GM21447 (cell line): ENCODE measurements at regions not wholly inside any gene's neighbourhood (a gene's known extent, or its start where the extent isn't known, plus 50 kb on each side); places are given as distances from the start of the nearest gene placed in this dataset.

Experiments
- ATAC-seq: cut with Tn5 transposase; IDR thresholded peaks from one replicate; pipeline ENCODE4 v1.9.1; 2021; ENCODE audit not compliant: unreplicated experiment

DNA sequence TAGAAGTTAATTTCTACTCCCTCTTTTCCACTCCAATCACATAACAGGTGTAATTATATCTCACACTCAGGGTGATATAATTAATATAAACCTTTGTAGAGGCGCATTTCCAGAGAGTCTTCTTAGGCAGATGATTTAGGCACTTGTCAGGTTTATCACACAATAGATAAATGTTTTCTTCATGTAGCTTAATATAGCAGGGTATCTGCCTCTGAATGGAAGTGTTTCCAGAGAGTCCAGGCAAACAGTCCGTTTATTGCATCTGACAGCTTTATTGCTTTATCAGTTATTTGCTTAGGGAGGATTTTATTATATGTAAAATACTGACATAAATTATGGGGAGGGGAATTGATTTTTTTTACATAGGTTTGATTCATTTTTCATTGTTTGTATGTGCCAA lies 766.3 kb downstream of the SLC4A3 start:
- ATAC-seq, result no peak

DNA sequence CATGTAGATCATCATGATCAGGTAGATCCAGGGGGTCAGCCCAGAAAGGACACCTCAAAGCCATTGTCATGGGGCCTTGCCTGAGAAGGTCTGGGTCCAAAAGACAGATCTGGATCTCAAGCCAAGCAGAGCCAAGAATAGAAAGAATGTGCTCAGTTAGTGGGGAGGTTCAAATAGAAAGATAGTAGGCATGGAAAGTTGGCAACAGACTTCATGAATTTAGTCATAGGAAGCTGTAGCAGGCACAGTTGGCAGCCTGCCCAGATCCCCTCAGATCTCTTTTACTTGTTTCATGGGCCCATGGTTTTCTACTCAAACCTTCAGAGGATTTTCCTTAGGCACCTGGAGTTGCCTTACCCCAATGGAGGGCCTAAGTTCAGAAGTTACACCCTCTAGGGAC lies 767.0 kb downstream of the SLC4A3 start:
- no peak for ATAC-seq

DNA sequence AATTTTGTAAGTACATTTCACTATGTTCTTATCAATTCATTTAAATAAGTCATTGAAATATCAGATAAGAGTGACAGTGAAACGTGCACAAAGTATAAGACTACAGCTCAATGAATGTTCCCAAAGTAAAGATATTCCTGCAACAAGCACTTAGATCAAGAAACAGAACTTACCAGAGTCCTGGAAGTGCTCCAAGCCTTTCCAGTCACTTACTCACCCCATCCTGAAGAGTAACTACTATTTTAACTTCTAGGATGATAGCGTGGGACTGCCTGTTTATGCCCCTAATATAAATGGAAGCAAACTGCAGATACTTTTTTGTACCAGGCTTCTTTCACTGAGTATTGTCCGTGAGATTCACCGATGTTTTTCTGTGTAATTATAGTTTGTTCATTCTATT lies 768.9 kb downstream of the SLC4A3 start:
- no peak for ATAC-seq

DNA sequence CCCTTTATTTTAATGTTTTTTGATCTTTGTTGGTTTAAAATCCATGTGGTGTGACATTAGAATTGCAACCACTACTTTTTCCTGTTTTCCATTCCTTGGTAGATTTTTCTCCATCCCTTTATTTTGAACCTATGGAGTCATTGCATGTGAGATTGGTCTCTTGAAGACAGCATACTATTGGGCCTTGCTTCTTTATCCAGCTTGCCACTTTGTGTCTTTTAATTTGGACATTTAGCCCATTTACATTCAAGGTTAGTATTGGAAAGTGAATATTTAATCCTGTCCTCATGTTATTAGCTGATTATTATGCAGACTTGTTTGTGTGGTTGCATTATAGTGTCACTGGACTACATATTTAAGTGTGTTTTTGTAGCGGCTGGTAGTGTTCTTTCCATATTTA lies 782.9 kb downstream of the SLC4A3 start:
- ATAC-seq, result no peak

DNA sequence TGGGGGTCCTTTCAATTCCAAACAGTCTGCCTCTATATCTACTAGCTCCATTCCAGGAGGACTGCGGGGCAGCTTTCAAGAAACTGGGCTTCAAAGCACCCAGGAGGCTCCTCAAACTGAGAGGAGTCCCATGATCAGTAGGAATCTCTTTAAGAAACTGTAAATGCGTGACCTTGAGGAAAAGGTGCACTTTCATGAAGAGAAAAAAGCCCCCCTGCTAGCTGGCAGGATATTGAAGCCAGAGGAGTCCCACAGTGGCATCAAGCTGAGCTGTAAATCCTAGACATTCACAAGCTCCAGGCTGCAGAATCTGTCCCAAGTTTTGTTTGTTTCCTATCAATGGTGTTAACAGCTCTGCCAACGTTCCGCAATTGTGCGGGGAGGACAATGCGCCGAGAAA lies 790.1 kb downstream of the SLC4A3 start:
- no peak for ATAC-seq

DNA sequence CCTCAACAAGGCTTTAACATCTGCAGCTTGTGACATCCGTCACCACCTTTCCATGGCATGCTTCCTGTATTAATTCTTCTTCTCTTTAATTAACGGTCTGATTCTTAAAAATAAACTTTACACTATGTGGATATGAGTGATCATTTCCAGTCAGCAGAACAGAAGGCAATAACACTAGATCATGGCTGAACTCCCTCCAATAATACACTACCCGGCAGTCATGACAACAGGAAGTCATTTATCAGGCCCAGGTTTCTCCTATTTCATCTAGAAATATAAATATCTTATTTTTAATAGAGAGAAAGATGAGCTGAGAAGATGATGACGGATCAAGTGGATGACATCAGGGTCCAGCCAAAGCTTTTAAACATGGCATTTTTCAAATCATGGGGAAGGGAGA lies 792.2 kb downstream of the SLC4A3 start:
- no peak for ATAC-seq

DNA sequence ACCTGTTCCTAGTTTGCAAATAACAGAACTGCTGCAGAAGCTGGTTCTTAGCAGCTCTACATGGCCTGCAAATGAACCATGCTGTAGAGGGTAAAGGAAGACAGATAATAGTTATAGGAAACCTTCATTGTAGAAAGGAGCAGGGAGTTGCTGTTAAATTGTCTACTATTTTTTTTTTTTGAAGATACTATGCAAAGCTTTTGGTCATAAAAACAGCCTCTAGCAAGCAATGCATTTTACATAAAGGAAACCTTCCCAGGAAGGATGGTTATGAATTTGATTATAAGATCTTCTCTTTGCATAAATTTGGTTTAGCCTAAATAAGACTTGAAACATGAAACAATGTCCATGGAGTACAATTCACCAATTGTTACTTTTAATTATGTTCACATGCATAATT lies 793.4 kb downstream of the SLC4A3 start:
- no peak for ATAC-seq

DNA sequence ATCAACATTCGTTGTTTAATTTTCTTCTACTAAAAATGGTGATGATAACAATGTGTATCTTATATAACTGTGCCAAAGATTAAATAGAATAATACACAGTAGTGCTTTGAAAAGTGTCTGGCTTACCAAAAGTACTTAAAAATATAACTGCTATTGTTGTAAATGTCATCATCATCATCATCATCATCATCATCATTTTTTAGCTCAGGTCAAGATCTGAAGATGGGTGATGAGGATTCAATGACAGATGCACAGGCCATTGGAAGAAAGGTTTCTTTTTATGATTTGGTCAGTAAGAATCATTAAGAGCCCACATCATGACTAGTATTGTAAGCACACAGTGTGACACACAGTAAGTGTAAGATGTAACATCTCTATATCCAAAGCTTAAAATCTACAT lies 795.2 kb downstream of the SLC4A3 start:
- ATAC-seq, result no peak

DNA sequence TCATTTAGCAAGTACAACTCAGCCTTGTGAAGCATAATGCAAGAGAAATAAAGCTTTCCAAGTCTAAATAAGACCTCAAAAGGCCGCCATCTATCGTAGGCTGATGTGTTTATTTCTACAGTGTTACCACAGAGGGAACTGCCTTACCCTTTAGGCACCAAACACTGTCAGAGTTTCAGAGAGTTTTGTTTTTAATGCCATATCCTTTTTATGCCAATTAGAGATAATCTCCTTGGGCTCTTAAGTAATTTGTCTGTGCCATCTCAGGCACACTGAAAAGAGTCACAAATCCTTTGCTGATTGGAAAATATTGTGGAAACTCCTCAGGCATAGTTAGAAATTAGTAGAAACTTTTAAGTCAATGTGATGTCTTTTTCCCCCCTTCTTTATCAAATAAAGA lies 797.1 kb downstream of the SLC4A3 start:
- ATAC-seq, result no peak

DNA sequence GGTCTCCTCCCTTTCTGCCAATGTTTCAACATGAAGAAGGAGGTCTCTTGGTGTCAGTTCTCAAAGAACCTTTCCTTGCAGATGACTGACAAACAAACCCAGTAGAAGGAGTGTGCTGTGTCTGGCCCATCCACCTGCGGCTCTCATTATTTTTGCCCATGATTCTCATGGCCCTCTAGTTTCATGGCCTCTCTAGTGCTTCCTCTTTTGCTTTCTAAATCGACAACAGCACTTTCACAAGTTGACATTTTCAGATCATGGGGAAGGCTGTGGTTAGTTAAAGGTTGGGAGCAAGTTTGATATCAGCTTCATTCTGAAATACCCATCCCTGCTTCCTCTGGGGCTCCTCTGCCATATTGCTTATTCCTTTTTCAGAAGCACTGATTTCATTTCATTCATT lies 805.2 kb downstream of the SLC4A3 start:
- no peak for ATAC-seq

DNA sequence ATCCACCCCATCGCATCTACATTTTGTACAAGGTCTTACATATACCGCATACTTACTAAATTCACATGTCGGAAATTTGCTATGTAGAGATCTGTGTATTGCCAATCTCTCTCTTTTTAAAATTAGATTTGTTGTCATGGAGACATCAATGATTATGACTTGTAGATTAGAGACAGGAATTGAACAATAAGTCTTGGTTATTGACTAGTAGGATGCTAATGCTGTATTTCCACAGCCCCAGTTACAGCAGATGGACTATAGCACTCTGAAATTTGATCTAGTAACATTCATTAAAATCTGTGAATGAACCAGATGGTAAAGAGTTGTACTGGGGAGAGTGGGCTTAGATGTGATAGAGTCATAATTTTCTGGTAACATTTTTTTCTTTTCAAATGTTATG lies 805.7 kb downstream of the SLC4A3 start:
- no peak for ATAC-seq

DNA sequence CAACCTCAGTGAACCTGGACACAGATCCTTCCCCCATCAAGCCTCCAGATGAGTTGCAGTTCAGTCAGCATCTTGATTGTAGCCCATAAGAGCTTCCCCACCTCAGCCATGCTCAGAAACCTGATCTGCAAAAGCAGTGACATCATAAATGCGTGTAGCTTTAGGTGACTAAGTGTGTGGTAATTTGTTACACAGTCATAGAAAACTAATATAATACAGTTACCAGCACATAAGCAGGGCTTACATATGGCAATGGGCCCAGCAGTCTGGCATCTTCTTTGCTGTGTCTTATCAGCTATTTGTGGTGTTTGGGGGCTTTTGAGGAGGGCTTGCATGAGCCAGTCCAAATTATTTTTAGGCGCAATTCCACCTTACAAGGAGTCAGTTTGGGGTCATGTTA lies 807.0 kb downstream of the SLC4A3 start:
- ATAC-seq, result no peak

DNA sequence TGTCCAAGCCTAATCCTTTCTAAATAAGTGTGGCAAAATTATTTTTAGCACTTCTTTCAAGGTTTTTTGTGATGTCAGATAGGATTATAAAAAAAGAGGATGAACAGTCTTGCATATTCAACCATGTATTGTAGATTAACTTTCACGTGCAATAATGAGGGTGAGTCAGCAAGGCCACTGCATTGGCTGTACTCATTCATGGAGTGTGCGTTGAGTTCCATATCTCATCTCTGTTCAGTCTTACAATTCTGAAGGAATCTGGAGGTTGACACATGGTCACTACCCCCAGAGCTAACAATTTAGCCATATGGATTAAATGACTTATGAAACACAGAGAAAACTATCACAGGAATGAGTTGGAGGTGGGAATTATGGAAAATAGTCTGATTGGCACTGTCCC lies 810.5 kb downstream of the SLC4A3 start:
- no peak for ATAC-seq

DNA sequence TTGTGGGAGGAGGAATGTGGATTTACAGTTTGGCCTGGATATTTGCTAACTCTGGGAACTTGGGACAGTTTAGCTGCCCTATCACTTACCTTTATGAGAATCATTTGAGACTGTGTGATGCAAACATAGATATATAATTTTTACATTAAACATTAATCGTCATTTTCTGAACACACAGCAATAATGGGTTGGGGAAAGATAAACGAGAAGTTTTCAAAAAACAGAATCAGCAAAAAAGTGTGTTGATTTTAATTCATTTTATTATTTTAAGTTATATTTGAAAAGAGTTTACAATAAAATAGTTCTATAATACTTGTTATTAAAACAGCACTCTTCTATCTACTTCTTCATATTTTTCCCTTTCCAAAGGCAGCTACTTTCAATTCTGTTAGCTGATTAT lies 813.3 kb downstream of the SLC4A3 start:
- ATAC-seq, result no peak

DNA sequence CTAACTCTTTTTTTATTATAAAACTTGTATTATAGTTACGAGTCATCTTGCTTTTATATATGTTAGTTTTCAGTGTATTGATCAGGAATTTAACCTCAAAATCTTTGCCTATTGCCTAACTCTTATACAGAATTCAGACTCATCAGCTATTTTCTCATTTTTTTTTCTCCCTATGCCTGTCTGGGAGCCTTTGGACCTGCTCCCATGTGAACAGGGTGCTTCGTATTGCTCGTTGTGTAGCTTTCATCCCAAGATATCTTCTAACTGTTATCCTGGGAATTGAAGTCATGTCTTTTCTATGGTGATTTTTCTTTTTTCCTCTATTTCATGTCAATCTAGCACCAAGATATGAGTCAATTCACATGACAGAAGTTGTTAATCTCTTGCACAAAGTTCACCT lies 814.0 kb downstream of the SLC4A3 start:
- no peak for ATAC-seq

DNA sequence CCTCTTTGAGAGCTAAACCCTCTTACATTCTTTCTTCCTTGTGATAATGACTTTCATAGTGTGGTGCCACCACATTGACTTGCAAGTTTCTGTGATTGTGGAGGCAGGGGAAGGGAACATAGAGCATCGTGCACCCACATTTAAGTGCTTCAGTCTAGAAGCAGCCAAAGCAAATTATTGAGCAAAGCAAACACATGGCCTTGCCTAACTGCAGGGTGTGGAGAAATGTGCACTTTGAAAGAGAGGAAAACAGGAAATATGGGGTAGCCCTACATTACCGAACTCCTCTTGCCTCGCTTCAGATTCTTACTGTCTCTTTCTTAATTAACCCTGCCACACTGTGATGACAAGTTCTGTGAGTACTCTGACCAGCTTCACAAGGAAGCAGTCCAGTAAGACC lies 814.6 kb downstream of the SLC4A3 start:
- ATAC-seq, result no peak

DNA sequence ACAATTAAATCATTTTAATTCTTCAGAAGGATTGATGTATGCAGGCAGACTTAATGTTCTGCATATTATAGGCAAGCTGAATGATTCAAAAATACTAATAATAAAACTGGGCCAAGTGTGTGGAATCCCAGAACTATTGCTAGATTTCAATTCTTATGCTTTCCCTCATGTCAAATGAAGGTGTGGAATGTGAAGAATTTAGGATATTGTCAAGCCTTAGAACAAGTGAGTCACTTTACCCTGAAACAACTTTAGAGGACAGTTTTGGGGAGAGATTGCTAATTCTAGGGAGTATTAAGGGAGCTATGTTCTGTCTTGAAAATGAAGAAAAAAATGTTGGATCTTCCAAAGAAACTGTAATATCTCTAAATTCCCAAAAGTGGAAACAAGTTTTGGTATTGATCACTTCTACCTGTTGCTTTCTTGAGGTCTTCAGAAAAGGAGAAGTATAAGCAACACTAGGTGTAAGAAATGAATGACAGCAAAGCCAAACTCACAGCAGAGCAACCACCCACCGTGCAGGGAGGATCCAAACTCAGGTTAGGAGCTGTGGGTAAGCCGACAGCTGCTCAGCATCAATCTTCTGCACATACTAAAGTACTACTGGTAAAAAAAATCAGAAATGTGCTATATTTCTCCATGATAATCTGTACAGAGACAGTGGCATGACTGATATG lies 818.1 kb downstream of the SLC4A3 start:
- no peak for ATAC-seq

DNA sequence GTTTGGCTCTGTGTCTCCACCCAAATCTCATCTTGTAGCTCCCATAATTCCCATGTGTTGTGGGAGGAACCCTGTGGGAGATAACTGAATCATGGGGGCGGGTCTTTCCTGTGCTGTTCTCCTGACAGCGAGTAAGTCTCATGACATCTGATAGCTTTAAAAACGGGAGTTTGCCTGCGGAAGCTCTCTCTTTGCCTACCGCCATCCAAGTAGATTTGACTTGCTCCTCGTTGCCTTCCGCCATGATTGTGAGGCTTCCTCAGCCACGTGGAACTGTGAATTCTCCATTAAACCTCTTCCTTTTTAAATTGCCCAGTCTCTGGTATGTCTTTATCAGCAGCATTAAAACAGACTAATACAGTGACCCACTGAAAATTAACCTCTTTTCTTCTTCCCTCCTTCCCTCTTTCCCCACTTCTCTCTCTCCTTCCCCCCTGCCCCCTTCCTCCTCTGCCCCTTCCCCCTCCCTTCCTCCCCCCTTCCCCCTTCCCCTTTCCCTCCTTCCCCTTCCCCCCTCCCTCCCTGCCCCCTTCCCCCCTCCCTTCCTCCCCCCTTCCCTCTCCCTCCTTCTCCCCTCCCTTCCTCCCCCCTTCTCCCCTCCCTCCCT lies 818.8 kb downstream of the SLC4A3 start:
- no peak for ATAC-seq

DNA sequence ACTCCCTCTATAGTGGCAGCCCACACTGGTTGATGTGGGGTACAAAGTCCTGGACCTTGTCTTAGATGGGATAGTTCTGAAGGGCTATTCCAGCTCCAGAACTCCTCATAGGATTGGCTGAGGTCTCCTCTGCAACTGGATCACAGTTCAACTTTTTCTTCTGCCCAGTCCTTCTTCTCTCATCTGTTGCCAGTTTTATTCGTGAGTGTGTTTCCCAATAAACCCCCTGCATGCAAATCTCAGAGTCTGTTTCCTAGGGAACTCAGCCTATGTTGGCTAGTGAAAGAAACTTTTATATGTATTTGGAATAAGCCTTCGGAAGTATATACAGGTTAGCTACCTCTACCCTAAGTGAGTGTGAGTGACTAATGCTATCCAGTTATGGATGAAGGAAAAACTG lies 823.4 kb downstream of the SLC4A3 start:
- ATAC-seq, result no peak

DNA sequence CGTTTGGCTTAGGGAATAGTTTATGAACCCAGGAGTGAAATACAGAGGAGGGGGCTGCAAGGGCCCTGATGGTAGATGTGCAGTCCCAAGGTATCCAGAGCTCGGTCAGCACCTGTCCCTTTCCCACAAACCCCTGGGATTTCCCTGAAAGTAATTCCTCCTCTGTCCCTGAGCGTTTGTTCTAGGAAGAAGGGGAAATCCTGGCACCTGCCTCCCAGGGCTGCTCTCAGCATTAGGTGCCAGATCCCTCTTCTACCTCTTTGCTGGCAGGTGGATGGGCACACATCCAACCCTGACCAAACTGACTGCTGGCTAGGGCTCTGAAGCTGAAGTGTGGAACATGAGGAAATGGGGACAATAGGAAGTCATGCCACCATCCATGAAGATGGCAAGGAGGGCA lies 824.0 kb downstream of the SLC4A3 start:
- ATAC-seq, result no peak

DNA sequence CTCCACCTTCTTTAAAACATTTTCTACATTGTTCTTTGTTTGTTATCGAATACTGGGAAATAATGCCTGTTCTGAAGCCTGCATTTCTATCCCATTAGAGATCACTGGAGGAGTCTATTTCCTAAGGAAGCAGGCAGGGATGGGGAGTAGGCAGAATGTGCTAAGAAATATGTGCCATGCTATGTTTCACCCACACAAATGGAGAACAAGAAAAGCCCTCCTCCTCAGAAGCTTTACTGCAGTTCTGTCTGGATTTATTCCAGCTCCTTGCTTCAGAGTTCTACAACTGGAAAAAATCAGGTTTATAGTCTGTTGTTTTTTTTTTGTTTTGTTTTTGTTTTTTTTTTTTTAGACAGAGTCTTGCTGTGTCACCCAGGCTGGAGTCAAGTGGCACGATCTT lies 825.1 kb downstream of the SLC4A3 start:
- no peak for ATAC-seq

DNA sequence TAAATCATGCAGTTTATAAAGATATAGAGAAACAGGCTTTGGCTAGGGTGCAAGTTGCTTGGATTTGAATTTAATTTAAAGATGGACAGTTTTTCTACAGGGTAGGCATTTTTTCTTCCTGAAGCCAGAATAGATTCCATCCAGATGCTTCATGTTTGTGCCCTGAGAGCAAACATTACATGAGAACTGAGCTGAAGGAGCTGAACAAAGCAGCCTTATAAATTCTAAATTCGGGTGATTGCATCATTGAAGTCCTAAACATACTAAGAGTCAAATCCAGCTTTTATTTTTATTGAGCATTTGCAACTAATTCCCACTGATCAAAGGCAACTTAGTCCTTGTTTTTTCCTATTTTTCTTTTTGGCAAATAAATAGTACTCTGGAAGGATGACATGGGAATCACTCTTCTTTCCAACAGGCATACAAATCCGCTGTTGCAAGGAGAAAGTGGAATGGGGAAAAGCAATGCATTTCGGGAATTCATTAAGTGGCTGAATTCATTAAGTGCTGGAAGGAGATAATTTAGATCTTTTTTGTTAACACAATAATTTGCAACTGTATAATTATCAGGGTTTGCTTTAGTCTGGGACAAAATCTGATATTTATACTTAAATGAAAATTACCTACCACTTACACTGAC lies 828.0 kb downstream of the SLC4A3 start:
- ATAC-seq, result no peak

DNA sequence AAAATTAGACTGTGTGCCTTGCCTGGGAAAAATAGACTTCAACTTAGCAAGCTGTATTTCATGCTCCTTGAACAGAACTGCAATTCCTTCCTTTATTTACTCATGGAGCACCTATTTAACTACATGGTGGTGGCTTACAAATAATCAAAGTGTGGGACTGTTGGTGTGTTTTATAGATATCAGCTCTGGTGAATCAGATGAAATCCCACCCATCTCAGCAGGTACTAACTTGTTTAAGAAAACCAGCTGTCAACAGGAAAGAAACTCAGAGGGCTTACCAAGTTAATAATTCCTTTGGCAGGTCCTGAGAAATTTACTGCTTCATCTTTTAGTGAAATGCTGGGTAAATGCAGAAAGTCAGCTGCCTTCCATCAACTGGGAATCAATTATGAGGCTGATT lies 830.6 kb downstream of the SLC4A3 start:
- ATAC-seq, result no peak
